SU-DHL-6 (cell line): ENCODE measurements at regions not wholly inside any gene's neighbourhood (a gene's known extent, or its start where the extent isn't known, plus 50 kb on each side); places are given as distances from the start of the nearest gene placed in this dataset.

Experiments
- EZH2phosphoT487 ChIP-seq: fragments of 200-600 bp; sonication (generic), shearing (Covaris generic); conservative IDR thresholded peaks from 2 replicates; pipeline ENCODE4 v1.6.1; 2018; ENCODE audit warnings: mild to moderate bottlenecking, antibody characterized with exemption, low read length, moderate library complexity, mixed read lengths
- TF ChIP-seq, protein P1 (sequence below): fragments of 200-600 bp; sonication (generic); IDR thresholded peaks from one replicate; pipeline ENCODE4 v1.5.1; 2017; ENCODE audit warnings: antibody characterized with exemption, mild to moderate bottlenecking, low read length, moderate library complexity; ENCODE audit not compliant: insufficient read depth, poor library complexity, severe bottlenecking

GRCh38 chr5:23977997-23978396, 470.6 kb downstream of the PRDM9 start:
- TF ChIP-seq, protein P1, sequence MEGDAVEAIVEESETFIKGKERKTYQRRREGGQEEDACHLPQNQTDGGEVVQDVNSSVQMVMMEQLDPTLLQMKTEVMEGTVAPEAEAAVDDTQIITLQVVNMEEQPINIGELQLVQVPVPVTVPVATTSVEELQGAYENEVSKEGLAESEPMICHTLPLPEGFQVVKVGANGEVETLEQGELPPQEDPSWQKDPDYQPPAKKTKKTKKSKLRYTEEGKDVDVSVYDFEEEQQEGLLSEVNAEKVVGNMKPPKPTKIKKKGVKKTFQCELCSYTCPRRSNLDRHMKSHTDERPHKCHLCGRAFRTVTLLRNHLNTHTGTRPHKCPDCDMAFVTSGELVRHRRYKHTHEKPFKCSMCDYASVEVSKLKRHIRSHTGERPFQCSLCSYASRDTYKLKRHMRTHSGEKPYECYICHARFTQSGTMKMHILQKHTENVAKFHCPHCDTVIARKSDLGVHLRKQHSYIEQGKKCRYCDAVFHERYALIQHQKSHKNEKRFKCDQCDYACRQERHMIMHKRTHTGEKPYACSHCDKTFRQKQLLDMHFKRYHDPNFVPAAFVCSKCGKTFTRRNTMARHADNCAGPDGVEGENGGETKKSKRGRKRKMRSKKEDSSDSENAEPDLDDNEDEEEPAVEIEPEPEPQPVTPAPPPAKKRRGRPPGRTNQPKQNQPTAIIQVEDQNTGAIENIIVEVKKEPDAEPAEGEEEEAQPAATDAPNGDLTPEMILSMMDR, result no peak
- no peak for TF ChIP-seq EZH2phosphoT487
